ENCODE measurements at regions not wholly inside any gene's neighbourhood (a gene's known extent, or its start where the extent isn't known, plus 50 kb on each side); places are given as distances from the start of the nearest gene placed in this dataset.

- no peaks in the 10 kb centered on the region for H3K4me1 ChIP-seq (ENCODE audit: insufficient read depth)
Observed at GRCh38 chr3:189477614-189478013, 153.6 kb upstream of the TP63 start.

More at GRCh38 chr3:189477614-189478013, 153.6 kb upstream of the TP63 start:
- Mint-ChIP-seq H3K4me3 (no peak overlapping the region), H3K27ac (no peak overlapping the region), H3K4me1 (no peaks in the 10 kb centered on the region), H3K36me3 (ENCODE audit: low read depth) (no peaks in the 10 kb centered on the region), H3K9me3 (no peaks in the 10 kb centered on the region), H3K27me3 (ENCODE audit: insufficient read depth, low read depth, poor library complexity) (no peaks in the 10 kb centered on the region)
- H2AFZ ChIP-seq: no peak overlapping the region
- H3K79me2 ChIP-seq (replicated peaks; ENCODE audit: insufficient read depth): no peaks in the 10 kb centered on the region
- H3K27ac ChIP-seq (ENCODE audit: low read depth): no peak overlapping the region
- no peak overlapping the region for H3K4me2 ChIP-seq
- TF ChIP-seq JUNB (IDR thresholded peaks at IDR 0.05; ENCODE audit: unreplicated experiment) (no peak), REST (IDR thresholded peaks at IDR 0.05; ENCODE audit: unreplicated experiment) (no peak), ZNF114 (CRISPR knock-in tag; IDR thresholded peaks at IDR 0.05) (no peak), NANOG (IDR thresholded peaks at IDR 0.05; ENCODE audit: borderline replicate concordance) (no peak), ZNF331 (CRISPR knock-in tag; IDR thresholded peaks at IDR 0.05; ENCODE audit: low read depth) (no peak), STAT1 (IDR thresholded peaks at IDR 0.05; ENCODE audit: unreplicated experiment) (no peak), CREB1 (CRISPR knock-in tag; IDR thresholded peaks at IDR 0.05; ENCODE audit: low read depth) (no peak), ZNF462 (CRISPR knock-in tag; IDR thresholded peaks at IDR 0.05) (no peak), EZH2phosphoT487 (IDR thresholded peaks at IDR 0.05; ENCODE audit: unreplicated experiment) (no peak), POLR2AphosphoS5 (IDR thresholded peaks at IDR 0.05; ENCODE audit: low read depth) (no peak), EZH2 (IDR thresholded peaks at IDR 0.05; ENCODE audit: low read depth, unreplicated experiment) (no peak)
- TF ChIP-seq, protein P1, sequence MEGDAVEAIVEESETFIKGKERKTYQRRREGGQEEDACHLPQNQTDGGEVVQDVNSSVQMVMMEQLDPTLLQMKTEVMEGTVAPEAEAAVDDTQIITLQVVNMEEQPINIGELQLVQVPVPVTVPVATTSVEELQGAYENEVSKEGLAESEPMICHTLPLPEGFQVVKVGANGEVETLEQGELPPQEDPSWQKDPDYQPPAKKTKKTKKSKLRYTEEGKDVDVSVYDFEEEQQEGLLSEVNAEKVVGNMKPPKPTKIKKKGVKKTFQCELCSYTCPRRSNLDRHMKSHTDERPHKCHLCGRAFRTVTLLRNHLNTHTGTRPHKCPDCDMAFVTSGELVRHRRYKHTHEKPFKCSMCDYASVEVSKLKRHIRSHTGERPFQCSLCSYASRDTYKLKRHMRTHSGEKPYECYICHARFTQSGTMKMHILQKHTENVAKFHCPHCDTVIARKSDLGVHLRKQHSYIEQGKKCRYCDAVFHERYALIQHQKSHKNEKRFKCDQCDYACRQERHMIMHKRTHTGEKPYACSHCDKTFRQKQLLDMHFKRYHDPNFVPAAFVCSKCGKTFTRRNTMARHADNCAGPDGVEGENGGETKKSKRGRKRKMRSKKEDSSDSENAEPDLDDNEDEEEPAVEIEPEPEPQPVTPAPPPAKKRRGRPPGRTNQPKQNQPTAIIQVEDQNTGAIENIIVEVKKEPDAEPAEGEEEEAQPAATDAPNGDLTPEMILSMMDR (conservative IDR thresholded peaks at IDR 0.05; ENCODE audit: low read depth in 2 of 2): no peak
- TF ChIP-seq, protein P2, sequence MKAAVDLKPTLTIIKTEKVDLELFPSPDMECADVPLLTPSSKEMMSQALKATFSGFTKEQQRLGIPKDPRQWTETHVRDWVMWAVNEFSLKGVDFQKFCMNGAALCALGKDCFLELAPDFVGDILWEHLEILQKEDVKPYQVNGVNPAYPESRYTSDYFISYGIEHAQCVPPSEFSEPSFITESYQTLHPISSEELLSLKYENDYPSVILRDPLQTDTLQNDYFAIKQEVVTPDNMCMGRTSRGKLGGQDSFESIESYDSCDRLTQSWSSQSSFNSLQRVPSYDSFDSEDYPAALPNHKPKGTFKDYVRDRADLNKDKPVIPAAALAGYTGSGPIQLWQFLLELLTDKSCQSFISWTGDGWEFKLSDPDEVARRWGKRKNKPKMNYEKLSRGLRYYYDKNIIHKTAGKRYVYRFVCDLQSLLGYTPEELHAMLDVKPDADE (IDR thresholded peaks at IDR 0.05): no peak
- no peaks in the 10 kb centered on the region for H3K36me3 ChIP-seq (ENCODE audit: insufficient read depth)
- no peaks in the 10 kb centered on the region for H4K20me1 ChIP-seq (replicated peaks; ENCODE audit: insufficient read depth)
- no peak for ATAC-seq
- no peak overlapping the region for H3K4me3 ChIP-seq
- no peaks in the 10 kb centered on the region; the same call in 1 of the 2 replicates for H3K9me2 ChIP-seq (ENCODE audit: insufficient read depth)
- no peak for DNase-seq (ENCODE audit: low spot score)
- H3F3A ChIP-seq (replicated peaks; ENCODE audit: low read depth): no peaks in the 10 kb centered on the region
- H3K27me3 ChIP-seq (ENCODE audit: insufficient read depth): no peaks in the 10 kb centered on the region
